Thyroid gland (tissue), 4 donors: ENCODE measurements at regions not wholly inside any gene's neighbourhood (a gene's known extent, or its start where the extent isn't known, plus 50 kb on each side); places are given as distances from the start of the nearest gene placed in this dataset.
"Not testable (repeated sequence)": the region's sequence is repeated elsewhere in the genome, so short reads cannot be mapped to it uniquely, and the experiment has no call there.

Experiments
- DNase-seq, 2 donors: peaks; one replicate each; pipeline ENCODE4 v3.0.0-alpha.2; 2019
- H3K27ac ChIP-seq, 3 donors: fragments of 200-600 bp; sonication (generic); 1 replicate in 2 of 3; 2 replicates in 1 of 3; pipeline ENCODE4 v1.5.1; 2016 to 2019; ENCODE audit warnings: mild to moderate bottlenecking in 1 of 3, moderate library complexity in 1 of 3
- H3K27me3 ChIP-seq: fragments of 200-600 bp; sonication (generic); one replicate; pipeline ENCODE4 v1.5.1; 2019
- H3K36me3 ChIP-seq, 2 donors: fragments of 200-600 bp; sonication (generic); one replicate each; pipeline ENCODE4 v1.5.1; 2016 to 2019
- H3K4me1 ChIP-seq, 2 donors: fragments of 200-600 bp; sonication (generic); one replicate each; pipeline ENCODE4 v1.5.1; 2017 to 2019
- H3K4me3 ChIP-seq, 3 donors: fragments of 200-600 bp; sonication (generic); replicated peaks in 1 of 3; 1 replicate in 2 of 3; 2 replicates in 1 of 3; pipeline ENCODE4 v1.5.1; 2016; ENCODE audit warnings: mild to moderate bottlenecking in 1 of 3
- H3K9me3 ChIP-seq: fragments of 200-600 bp; sonication (generic); one replicate; pipeline ENCODE4 v1.5.1; 2017
- CTCF ChIP-seq, 6 experiments: fragments of 200-600 bp in 3 of 6; fragments of 450-650 bp in 3 of 6; sonication (generic) in 3 of 6; IDR thresholded peaks; one replicate each; pipeline ENCODE4 v1.5.1; 2016 to 2019; ENCODE audit warnings: antibody characterized with exemption in 6 of 6, mild to moderate bottlenecking in 2 of 6, inconsistent platforms in 1 of 6, moderate library complexity in 1 of 6
- POLR2A ChIP-seq, 2 donors: fragments of 450-650 bp; IDR thresholded peaks; one replicate each; pipeline ENCODE4 v1.6.1; 2017; ENCODE audit warnings: antibody characterized with exemption in 2 of 2, mild to moderate bottlenecking in 2 of 2, moderate library complexity in 1 of 2
- WGBS, 2 donors: methylation state at CpG; one replicate each; pipeline ENCODE4 v1.1.5; 2017; 5-methylcytosine and 5-hydroxymethylcytosine counted together
- intact Hi-C: fragments of 100-400 bp; cut with DNase I; formaldehyde crosslinking; loops from one replicate; pipeline ENCODE4 v1.15.1; 2023

- Histone ChIP-seq H3K9me3 (no peaks in the 10 kb centered on the region), H3K4me1 (no peaks in the 10 kb centered on the region), H3K4me3 (no peak overlapping the region), H3K36me3 (no peaks in the 10 kb centered on the region), H3K27ac (no peak overlapping the region), H3K27me3 (no peaks in the 10 kb centered on the region)
- intact Hi-C loops = no loop called here
- 73 to 75% methylated on average over 3 of the region's 3 CpGs for WGBS, 2 donors
- no peak for TF ChIP-seq CTCF (IDR thresholded peaks at IDR 0.05)
- no peak for TF ChIP-seq POLR2A (IDR thresholded peaks at IDR 0.05)
- no peak for DNase-seq
Measured at GRCh38 chr2:14492920-14493503, 139.5 kb upstream of the LRATD1 start.

GRCh38 chr2:14494759-14495158 is 137.8 kb upstream of the LRATD1 start:
- 62 to 68% methylated on average over 1 of the region's 1 CpG for WGBS, 2 donors
- H3K4me3 ChIP-seq = no peak overlapping the region
- H3K36me3 ChIP-seq = no peaks in the 10 kb centered on the region
- H3K4me1 ChIP-seq = no peaks in the 10 kb centered on the region
- H3K27ac ChIP-seq = no peak overlapping the region
- DNase-seq = no peak
- H3K9me3 ChIP-seq = no peaks in the 10 kb centered on the region
- TF ChIP-seq CTCF (IDR thresholded peaks at IDR 0.05) = no peak
- no peak for TF ChIP-seq POLR2A (IDR thresholded peaks at IDR 0.05)
- no peaks in the 10 kb centered on the region for H3K27me3 ChIP-seq
- intact Hi-C loops = no loop called here

DNA sequence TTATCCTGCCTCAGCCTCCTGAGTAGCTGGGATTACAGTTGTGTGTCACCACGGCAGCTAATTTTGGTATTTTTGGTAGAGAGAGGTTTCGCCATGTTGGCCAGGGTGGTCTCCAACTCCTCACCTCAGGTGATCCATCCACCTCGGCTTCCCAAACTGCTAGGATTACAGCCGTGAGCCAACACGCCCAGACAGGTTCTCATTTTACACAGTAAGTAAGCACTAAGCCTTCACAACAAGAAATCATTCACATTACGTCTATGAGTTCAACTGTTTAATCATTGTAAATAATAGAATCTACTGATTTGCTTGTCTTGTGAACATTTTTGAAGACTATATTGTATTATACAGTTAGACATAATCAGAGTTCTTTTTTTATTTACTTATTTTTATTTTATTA is 131.5 kb upstream of the LRATD1 start:
- WGBS, 2 donors = 87 to 89% methylated on average over 6 of the region's 6 CpGs
- H3K4me3 ChIP-seq = no peak overlapping the region
- TF ChIP-seq CTCF (IDR thresholded peaks at IDR 0.05) (no peak), POLR2A (IDR thresholded peaks at IDR 0.05) (no peak)
- H3K27me3 ChIP-seq = no peaks in the 10 kb centered on the region
- DNase-seq = no peak
- no peak overlapping the region for H3K27ac ChIP-seq
- H3K4me1 ChIP-seq = no peaks in the 10 kb centered on the region
- H3K36me3 ChIP-seq = no peaks in the 10 kb centered on the region
- intact Hi-C loops = no loop called here
- H3K9me3 ChIP-seq = no peaks in the 10 kb centered on the region

- WGBS, 2 donors = 90 to 95% methylated on average over 12 of the region's 12 CpGs
- DNase-seq, H3K4me3 ChIP-seq, H3K9me3 ChIP-seq, H3K27me3 ChIP-seq, H3K36me3 ChIP-seq, H3K4me1 ChIP-seq, H3K27ac ChIP-seq, intact Hi-C loops: not testable (repeated sequence)
Measured at GRCh38 chr2:14506955-14507354, 125.6 kb upstream of the LRATD1 start.

GRCh38 chr2:14511541-14511940 is 121.0 kb upstream of the LRATD1 start:
- H3K9me3 ChIP-seq = no peaks in the 10 kb centered on the region
- no peak overlapping the region for H3K27ac ChIP-seq
- WGBS, 2 donors = 84 to 88% methylated on average over 4 of the region's 4 CpGs
- intact Hi-C loops = no loop called here
- no peaks in the 10 kb centered on the region for H3K27me3 ChIP-seq
- TF ChIP-seq POLR2A (IDR thresholded peaks at IDR 0.05) (no peak), CTCF (IDR thresholded peaks at IDR 0.05) (no peak)
- DNase-seq = no peak
- H3K4me1 ChIP-seq = no peaks in the 10 kb centered on the region
- no peaks in the 10 kb centered on the region for H3K36me3 ChIP-seq
- no peak overlapping the region for H3K4me3 ChIP-seq

- H3K9me3 ChIP-seq = no peaks in the 10 kb centered on the region
- no peak for DNase-seq
- 29 to 42% methylated on average over 1 of the region's 1 CpG for WGBS, 2 donors
Measured at GRCh38 chr2:14513903-14514302, 118.6 kb upstream of the LRATD1 start.

More at GRCh38 chr2:14513903-14514302, 118.6 kb upstream of the LRATD1 start:
- H3K36me3 ChIP-seq = no peaks in the 10 kb centered on the region
- TF ChIP-seq CTCF (IDR thresholded peaks at IDR 0.05) = no peak
- TF ChIP-seq POLR2A (IDR thresholded peaks at IDR 0.05) = no peak
- H3K27ac ChIP-seq = no peak overlapping the region
- H3K4me1 ChIP-seq = no peaks in the 10 kb centered on the region
- H3K4me3 ChIP-seq = no peak overlapping the region
- intact Hi-C loops = no loop called here
- H3K27me3 ChIP-seq = no peaks in the 10 kb centered on the region
